ENCODE measurements at regions not wholly inside any gene's neighbourhood (a gene's known extent, or its start where the extent isn't known, plus 50 kb on each side); places are given as distances from the start of the nearest gene placed in this dataset.

- TF ChIP-seq SP1 (IDR thresholded peaks at IDR 0.05; ENCODE audit: low read depth), result no peak
- TF ChIP-seq CTCF (IDR thresholded peaks at IDR 0.05 in 2 of 3, conservative IDR thresholded peaks at IDR 0.05 in 1 of 3; ENCODE audit: borderline replicate concordance in 1 of 3, insufficient read depth in 1 of 3, low read depth in 2 of 3, low read length in 2 of 3), result no peak
- no peak for TF ChIP-seq POLR2AphosphoS5 (IDR thresholded peaks at IDR 0.05; ENCODE audit: low read depth, low read length)
- TF ChIP-seq POLR2A (IDR thresholded peaks at IDR 0.05; ENCODE audit: borderline replicate concordance, extremely low read depth, insufficient read depth, insufficient read length), result no peak
Measured at GRCh38 chr3:31227131-31227562, 305.6 kb upstream of the STT3B start.

Measured in HCT116 (cell line).